Activated CD4-positive, alpha-beta T cell treated with anti-CD3 and anti-CD28 coated beads, Interleukin-2, amount 10 ng/mL, durations not matched to agents 24 days and 14 days (primary cell): ENCODE measurements at regions not wholly inside any gene's neighbourhood (a gene's known extent, or its start where the extent isn't known, plus 50 kb on each side); places are given as distances from the start of the nearest gene placed in this dataset.
A peak's percentile ranks its signal among the peaks of the same experiment; 100 is the strongest.
"Not testable (repeated sequence)": the region's sequence is repeated elsewhere in the genome, so short reads cannot be mapped to it uniquely, and the experiment has no call there.

Source experiments
- DNase-seq: peaks from one replicate; pipeline ENCODE4 v3.0.0; 2022
- H3K27ac Mint-ChIP-seq: one replicate; pipeline ENCODE4 v1.8.0; 2022; ENCODE audit warnings: mild to moderate bottlenecking, mixed read lengths
- H3K27me3 Mint-ChIP-seq: one replicate; pipeline ENCODE4 v1.8.0; 2022; ENCODE audit warnings: mixed read lengths
- H3K36me3 Mint-ChIP-seq: one replicate; pipeline ENCODE4 v1.8.0; 2022; ENCODE audit warnings: low read depth, mild to moderate bottlenecking, mixed read lengths
- H3K4me1 Mint-ChIP-seq: one replicate; pipeline ENCODE4 v1.8.0; 2021; ENCODE audit warnings: mixed read lengths
- H3K4me3 Mint-ChIP-seq: one replicate; pipeline ENCODE4 v1.8.0; 2022; ENCODE audit warnings: mild to moderate bottlenecking, moderate library complexity, mixed read lengths
- H3K9me3 Mint-ChIP-seq: one replicate; pipeline ENCODE4 v1.8.0; 2021; ENCODE audit warnings: mixed read lengths
- intact Hi-C: fragments of 100-400 bp; cut with micrococcal nuclease; formaldehyde crosslinking; loops from one replicate; pipeline ENCODE4 v1.15.1; 2023

DNA sequence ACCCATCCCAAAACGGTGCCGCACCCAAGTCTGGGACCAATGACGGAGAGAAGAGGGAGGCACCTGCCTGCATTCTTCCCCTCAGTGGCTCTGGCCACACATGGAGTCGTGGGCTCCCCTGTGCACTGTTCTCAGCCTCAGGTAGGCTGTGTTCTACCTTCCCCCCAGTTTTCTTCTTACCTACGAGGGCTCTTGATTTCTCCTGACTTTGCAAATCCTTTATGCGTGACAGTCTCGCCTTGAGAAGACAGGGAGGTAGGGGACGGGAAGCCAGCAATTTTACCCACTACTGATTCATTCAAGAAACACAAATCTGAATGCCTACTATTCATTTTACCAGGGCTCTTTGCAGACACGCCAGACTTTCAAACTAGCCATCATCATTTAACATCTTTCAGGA lies 261.3 kb upstream of the NSMCE3 start:
- Mint-ChIP-seq H3K27ac (no peak overlapping the region), H3K36me3 (no peaks in the 10 kb centered on the region), H3K27me3 (no peaks in the 10 kb centered on the region), H3K4me3 (no peak overlapping the region), H3K9me3 (no peaks in the 10 kb centered on the region), H3K4me1 (peaks cover 3% of the 10 kb centered on the region)
- DNase-seq = no peak
- intact Hi-C loops = no loop called here

DNA sequence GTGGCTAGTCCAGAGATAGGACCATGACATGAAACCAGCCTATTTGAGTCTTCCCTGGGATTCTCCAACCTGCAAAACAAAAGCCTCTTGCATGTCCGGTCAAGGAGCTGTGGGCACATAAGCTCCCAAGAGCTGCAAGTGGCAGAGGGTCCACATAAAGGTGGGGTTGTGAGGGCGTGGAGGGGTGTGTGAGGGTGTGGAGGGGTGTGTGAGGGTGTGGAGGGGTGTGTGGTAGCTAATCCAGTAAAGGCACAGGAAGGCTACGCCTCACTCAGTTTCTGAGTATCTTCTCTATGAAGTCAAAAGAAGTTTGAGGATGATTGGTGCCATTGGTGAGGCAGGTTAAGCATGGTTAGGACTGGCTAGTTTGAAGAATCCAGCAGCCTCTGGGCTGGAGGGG lies 259.4 kb upstream of the NSMCE3 start:
- H3K4me1 Mint-ChIP-seq = peaks cover 3% of the 10 kb centered on the region

DNA sequence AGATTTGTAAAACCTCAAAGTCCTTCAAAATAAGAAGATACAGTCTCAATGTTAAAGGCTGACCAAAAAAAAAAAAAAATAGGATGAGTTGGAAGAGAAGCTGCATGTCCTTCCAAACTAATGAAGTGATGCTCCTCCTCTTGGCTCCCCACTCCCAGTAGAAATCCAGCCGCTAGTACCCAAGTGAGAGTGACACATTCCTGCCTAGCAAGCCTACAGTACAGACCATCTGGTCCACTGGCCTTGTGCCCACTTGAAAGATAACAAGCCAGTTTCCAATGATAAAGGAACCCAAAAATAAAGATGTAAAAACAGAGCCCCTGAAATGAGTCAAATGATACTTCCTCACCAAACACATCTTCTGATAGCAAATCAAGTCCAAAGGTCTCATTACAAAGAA lies 258.7 kb upstream of the NSMCE3 start:
- Mint-ChIP-seq H3K36me3 (no peaks in the 10 kb centered on the region), H3K4me3 (no peak overlapping the region), H3K4me1 (peaks cover 3% of the 10 kb centered on the region), H3K9me3 (no peaks in the 10 kb centered on the region), H3K27ac (no peak overlapping the region), H3K27me3 (no peaks in the 10 kb centered on the region)
- intact Hi-C loops = no loop called here
- DNase-seq = no peak

More for the DNA sequence above, 259.4 kb upstream of the NSMCE3 start:
- no peak for DNase-seq
- Mint-ChIP-seq H3K4me3 (no peak overlapping the region), H3K27me3 (no peaks in the 10 kb centered on the region), H3K36me3 (no peaks in the 10 kb centered on the region), H3K9me3 (no peaks in the 10 kb centered on the region), H3K27ac (no peak overlapping the region)
- intact Hi-C loops = no loop called here

DNA sequence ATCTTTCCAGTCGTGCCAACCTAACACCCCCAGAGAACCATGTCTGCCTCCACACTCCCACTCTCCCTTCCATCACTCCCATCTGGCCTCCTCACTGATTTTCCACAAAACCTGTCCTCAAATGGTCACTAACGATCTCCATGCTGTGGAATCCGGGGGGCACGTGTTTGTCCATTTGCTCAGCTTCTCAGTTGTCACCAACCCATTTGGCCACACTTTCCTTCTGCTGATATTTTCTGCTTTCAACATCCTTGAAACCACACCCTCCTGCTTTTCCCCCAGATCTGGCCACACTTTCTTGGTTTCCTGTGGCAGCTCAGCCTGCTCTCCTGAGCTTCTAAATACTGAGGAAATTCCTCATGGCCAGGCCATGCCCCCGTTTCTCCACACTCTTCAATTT lies 257.2 kb upstream of the NSMCE3 start:
- H3K4me3 Mint-ChIP-seq = no peak overlapping the region
- H3K9me3 Mint-ChIP-seq = no peaks in the 10 kb centered on the region
- intact Hi-C loops = no loop called here
- no peak for DNase-seq
- H3K36me3 Mint-ChIP-seq = no peaks in the 10 kb centered on the region
- peaks cover 3% of the 10 kb centered on the region for H3K4me1 Mint-ChIP-seq
- H3K27ac Mint-ChIP-seq = no peak overlapping the region
- no peaks in the 10 kb centered on the region for H3K27me3 Mint-ChIP-seq

DNA sequence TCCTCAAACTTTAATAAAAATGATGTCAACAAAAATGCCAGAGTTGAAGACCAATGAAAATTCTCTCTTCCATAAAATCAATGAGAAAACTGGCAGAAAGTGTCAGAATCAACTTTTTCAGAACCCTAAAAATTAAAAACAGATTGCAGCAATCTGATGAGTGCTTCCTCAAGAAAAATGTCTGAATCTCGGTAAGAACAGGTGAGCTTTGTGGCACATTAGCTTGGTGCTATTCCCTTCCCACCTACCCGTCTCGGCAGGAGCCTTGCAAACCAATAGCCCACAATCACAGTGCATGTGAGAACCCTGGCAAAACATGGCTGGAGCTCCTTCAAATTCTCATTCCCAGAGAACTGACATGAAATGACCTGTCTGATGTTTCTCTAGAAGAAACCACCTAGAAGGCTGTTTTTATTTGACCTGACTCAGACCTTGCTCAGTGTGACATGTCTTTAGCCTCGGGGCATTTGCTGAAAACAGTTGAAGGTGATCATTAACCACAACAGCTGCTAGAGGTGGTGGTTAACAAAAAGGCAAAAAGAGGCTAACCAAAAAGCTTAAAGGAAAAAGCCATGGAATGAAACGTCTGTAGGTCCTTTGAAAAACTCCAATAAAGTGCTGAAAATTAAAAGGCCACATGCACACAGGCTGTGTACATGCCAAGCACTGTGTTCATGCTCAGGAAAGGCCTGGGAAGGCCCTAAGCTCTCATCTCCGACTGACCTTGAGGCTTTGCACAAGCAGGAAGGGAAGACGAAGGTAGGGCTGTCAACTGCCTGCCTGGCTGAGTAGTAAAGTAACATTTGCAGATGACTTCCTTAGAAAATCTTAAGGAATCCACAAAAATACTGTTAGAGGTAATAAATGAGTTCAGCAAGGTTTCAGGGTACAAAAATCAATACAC lies 253.0 kb upstream of the NSMCE3 start:
- H3K27me3 Mint-ChIP-seq = no peaks in the 10 kb centered on the region
- intact Hi-C loops = no loop called here
- no peak overlapping the region for H3K4me3 Mint-ChIP-seq
- peaks cover 9% of the 10 kb centered on the region for H3K9me3 Mint-ChIP-seq
- H3K27ac Mint-ChIP-seq = no peak overlapping the region
- no peak for DNase-seq
- peaks cover 3% of the 10 kb centered on the region for H3K4me1 Mint-ChIP-seq
- no peaks in the 10 kb centered on the region for H3K36me3 Mint-ChIP-seq

DNA sequence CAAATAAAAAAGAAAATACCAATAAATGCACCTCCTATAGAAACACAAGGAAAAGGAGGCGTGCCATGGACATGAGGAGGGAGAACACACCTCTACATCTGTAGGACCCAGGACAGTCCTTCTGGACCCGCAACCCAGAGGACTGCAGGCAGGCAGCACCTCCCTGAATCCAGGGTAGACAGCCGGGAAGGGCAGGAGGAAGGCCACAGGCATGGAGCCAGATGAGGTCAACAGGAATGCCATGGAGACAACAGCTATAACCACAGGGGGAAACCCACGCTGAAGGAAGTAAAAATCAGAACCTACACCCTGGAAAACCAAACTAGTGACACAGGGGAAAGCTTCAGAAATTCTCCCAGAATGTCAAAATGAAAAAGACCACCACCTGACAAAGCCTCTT lies 248.8 kb upstream of the NSMCE3 start:
- DNase-seq = peak; percentile 29
- intact Hi-C loops = no loop called here
- no peak overlapping the region for H3K4me3 Mint-ChIP-seq
- no peaks in the 10 kb centered on the region for H3K27me3 Mint-ChIP-seq
- no peaks in the 10 kb centered on the region for H3K4me1 Mint-ChIP-seq
- no peak overlapping the region for H3K27ac Mint-ChIP-seq
- H3K36me3 Mint-ChIP-seq = no peaks in the 10 kb centered on the region
- peaks cover 9% of the 10 kb centered on the region for H3K9me3 Mint-ChIP-seq

DNA sequence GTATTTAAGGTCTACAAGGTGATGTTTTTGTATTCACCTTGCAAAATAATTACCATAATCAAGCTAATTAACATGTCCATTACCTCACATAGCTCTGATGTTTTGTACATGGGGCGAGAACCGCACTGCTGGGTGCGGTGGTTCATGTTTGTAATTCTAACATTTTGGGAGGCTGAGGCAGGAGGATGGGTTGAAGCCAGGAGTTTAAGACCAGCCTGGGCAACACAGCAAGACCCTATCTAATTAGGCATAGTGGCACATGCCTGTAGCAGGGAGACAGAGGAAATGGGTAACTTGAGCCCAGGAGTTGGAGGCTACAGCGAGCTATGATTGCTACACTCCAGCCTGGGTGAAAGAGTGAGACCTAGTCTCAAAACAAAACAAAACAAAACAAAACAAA lies 248.2 kb upstream of the NSMCE3 start:
- H3K9me3 Mint-ChIP-seq = peaks cover 9% of the 10 kb centered on the region
- DNase-seq = peak; percentile 8
- intact Hi-C loops = no loop called here
- no peaks in the 10 kb centered on the region for H3K27me3 Mint-ChIP-seq
- no peak overlapping the region for H3K27ac Mint-ChIP-seq
- H3K4me1 Mint-ChIP-seq = no peaks in the 10 kb centered on the region
- H3K36me3 Mint-ChIP-seq = no peaks in the 10 kb centered on the region
- no peak overlapping the region for H3K4me3 Mint-ChIP-seq

DNA sequence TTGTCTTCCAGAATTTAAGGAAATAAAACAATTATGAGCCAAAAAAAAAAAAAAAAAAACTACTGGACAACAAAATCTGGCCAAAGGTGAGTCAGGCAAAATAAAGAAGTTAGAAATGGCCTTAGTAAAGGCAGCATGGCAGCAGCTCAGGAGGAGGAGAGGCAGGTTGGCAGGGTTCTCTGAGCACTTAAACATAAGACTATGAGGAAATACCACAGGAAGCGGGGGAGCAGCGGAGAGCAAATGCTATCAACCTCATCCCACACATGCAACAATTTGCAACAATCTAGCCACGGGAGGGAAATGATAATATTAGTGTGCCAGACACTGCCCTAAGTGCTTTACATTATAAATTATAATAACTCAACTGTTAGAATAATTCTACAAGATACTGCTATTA lies 247.3 kb upstream of the NSMCE3 start:
- no peaks in the 10 kb centered on the region for H3K4me1 Mint-ChIP-seq
- no peaks in the 10 kb centered on the region for H3K27me3 Mint-ChIP-seq
- peaks cover 9% of the 10 kb centered on the region for H3K9me3 Mint-ChIP-seq
- H3K36me3 Mint-ChIP-seq = no peaks in the 10 kb centered on the region
- intact Hi-C loops = no loop called here
- H3K4me3 Mint-ChIP-seq = no peak overlapping the region
- H3K27ac Mint-ChIP-seq = no peak overlapping the region
- DNase-seq = no peak

DNA sequence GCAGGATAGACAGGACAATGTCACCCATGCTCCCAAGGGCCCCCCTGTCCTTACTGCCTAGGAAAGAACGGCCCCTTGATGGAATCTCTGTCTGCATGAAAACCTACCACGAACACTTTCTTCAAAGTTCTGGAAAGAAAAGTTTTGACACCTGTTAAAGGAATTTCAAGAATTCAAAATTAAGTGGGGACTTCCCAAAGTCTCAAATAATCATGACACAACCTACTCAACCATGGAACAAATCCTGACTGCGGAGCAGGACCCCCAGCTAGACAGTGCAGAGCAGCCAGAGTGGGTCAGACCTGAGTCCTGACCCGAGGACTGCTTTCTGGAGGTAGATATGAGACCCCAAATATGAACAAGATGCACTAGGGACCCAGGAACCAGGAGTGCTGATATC lies 245.3 kb upstream of the NSMCE3 start:
- Mint-ChIP-seq H3K4me3 (no peak overlapping the region), H3K27me3 (no peaks in the 10 kb centered on the region), H3K9me3 (peaks cover 10% of the 10 kb centered on the region), H3K27ac (no peak overlapping the region), H3K4me1 (no peaks in the 10 kb centered on the region), H3K36me3 (no peaks in the 10 kb centered on the region)
- intact Hi-C loops = no loop called here
- DNase-seq = no peak

DNA sequence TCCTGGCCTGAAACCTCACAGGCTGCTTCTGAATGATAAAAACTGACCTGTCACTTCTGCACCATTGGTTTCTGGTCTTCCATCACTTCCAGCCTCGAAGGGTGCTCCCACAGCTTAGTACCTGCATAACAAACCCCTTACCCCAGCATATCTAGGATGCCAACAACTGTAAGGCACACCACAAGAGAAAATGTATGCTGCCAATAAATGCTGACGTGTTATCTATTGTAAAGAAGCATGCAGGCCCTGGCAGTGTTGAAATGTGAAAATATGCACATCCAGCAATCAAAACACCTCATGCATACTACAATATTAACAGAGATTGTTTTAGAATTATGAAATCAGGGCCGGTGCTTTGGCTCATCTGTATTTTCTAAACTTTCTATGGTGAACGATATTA lies 242.0 kb upstream of the NSMCE3 start:
- no peak for DNase-seq
- Mint-ChIP-seq H3K27me3 (no peaks in the 10 kb centered on the region), H3K4me3 (no peak overlapping the region), H3K27ac (no peak overlapping the region), H3K36me3 (no peaks in the 10 kb centered on the region), H3K4me1 (no peaks in the 10 kb centered on the region), H3K9me3 (peaks cover 7% of the 10 kb centered on the region)
- intact Hi-C loops = no loop called here

DNA sequence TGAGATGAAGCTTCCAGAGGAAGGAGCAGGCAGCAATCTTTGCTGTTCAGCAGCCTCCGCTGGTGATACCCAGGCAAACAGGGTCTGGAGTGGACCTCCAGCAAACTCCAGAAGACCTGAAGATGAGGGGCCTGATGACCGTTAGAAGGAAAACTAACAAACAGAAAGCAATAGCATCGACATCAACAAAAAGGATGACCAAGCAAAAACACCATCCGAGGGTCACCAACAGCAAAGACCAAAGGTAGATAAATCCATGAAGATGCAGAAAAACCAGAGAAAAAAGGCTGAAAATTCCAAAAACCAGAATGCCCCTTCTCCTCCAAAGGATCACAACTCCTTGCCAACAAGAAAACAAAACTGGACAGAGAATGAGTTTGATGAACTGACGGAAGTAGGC lies 235.9 kb upstream of the NSMCE3 start:
- DNase-seq, H3K4me1 Mint-ChIP-seq, H3K4me3 Mint-ChIP-seq, intact Hi-C loops, H3K36me3 Mint-ChIP-seq, H3K9me3 Mint-ChIP-seq, H3K27me3 Mint-ChIP-seq, H3K27ac Mint-ChIP-seq: not testable (repeated sequence)

DNA sequence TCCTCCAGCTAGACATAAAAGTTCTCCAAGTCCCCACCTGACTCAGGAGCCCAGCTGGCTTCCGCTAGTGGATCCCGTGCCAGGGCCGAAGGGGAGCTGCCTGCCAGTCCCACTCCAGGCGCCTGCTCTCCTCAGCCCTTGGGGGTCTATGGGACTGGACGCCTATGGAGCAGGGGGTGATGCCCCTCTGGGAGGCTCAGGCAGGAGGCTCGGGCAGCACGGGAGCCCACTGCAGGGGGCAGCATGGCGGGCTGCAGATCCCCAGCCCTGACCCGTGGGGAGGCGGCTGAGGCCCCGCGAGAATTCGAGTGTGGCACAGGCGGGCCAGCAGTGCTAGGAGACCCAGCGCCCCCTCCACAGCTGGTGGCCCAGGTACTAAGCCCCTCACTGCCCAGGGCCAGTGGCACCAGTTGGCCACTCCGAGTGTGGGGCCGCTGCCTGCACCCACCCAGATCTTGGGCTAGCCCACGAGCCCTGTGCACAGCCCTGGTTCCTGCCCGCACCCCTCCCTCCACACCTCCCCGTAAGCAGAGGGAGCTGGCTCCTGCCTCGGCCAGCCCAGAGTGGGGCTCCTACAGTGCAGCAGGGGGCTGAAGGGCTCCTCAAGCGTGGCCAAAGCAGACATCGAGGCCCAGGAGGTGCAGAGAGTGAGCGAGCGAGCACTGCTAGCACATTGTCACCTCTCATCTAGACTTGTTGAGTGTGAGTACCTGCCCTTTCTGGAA lies 221.3 kb upstream of the NSMCE3 start:
- DNase-seq = no peak
- Mint-ChIP-seq H3K4me3 (no peak overlapping the region), H3K27ac (no peak overlapping the region), H3K36me3 (no peaks in the 10 kb centered on the region), H3K9me3 (no peaks in the 10 kb centered on the region), H3K27me3 (no peaks in the 10 kb centered on the region), H3K4me1 (no peaks in the 10 kb centered on the region)
- intact Hi-C loops = no loop called here

DNA sequence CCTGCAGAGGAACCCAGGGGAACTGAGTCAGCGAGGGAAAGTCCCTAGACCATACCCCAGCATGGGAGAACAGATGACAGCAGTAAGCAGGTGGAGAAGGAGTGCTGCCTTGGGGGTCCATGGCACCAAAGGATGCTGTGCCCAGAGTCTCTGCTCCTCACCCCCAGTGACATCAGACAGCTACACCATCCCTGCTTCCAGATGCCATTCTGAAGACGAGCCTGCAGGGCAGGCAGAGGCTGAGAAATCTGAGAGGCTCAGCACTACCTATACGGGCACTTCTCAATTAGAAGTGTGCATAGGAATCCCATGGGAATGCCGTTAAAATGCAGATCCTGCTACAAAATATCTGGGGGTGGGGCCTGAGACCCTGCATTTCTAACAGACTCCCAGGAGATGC lies 211.3 kb upstream of the NSMCE3 start:
- no peak overlapping the region for H3K4me3 Mint-ChIP-seq
- no peaks in the 10 kb centered on the region for H3K9me3 Mint-ChIP-seq
- H3K4me1 Mint-ChIP-seq = no peaks in the 10 kb centered on the region
- intact Hi-C loops = no loop called here
- no peaks in the 10 kb centered on the region for H3K36me3 Mint-ChIP-seq
- H3K27me3 Mint-ChIP-seq = no peaks in the 10 kb centered on the region
- H3K27ac Mint-ChIP-seq = no peak overlapping the region
- DNase-seq = no peak

DNA sequence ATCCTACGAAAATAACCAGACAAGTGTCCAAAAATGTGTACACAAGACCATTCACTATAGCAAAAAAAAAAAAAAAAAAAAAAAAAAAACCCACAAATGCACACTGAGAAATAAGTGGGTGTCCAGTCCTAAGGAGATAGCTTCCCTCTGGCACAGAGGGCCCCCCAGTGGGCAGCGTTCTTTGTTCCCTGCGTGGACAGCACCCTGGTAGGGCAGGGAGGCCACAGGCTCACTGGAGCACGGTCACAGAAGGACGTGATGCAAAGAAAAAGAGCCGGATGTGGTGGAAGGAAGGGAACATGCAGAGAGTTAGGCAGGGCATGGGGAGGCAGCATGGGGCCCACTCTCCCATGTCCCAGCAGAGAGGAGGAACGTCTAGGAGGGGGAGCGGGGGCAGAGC lies 210.7 kb upstream of the NSMCE3 start:
- DNase-seq = no peak

More for the DNA sequence above, 210.7 kb upstream of the NSMCE3 start:
- Mint-ChIP-seq H3K9me3 (no peaks in the 10 kb centered on the region), H3K27ac (no peak overlapping the region), H3K27me3 (no peaks in the 10 kb centered on the region), H3K4me3 (no peak overlapping the region), H3K36me3 (no peaks in the 10 kb centered on the region), H3K4me1 (no peaks in the 10 kb centered on the region)
- intact Hi-C loops = no loop called here
